GM21390 (cell line): ENCODE measurements at regions not wholly inside any gene's neighbourhood (a gene's known extent, or its start where the extent isn't known, plus 50 kb on each side); places are given as distances from the start of the nearest gene placed in this dataset.

Experiments
- ATAC-seq: cut with Tn5 transposase; IDR thresholded peaks from one replicate; pipeline ENCODE4 v1.9.1; 2021; ENCODE audit not compliant: unreplicated experiment

GRCh38 chr7:21357151-21358097 lies 70.5 kb upstream of the SP4 start:
- ATAC-seq, result no peak

- ATAC-seq, result no peak
Observed at GRCh38 chr7:21358648-21359047, 69.2 kb upstream of the SP4 start.

GRCh38 chr7:21359163-21359562 lies 68.7 kb upstream of the SP4 start:
- ATAC-seq, result no peak

GRCh38 chr7:21361413-21362125 lies 66.3 kb upstream of the SP4 start:
- ATAC-seq, result no peak

- ATAC-seq, result peak; percentile 86
Observed at GRCh38 chr7:21364801-21365271, 63.0 kb upstream of the SP4 start.

- no peak for ATAC-seq
Observed at GRCh38 chr7:21365866-21366624, 61.8 kb upstream of the SP4 start.

- no peak for ATAC-seq
Observed at GRCh38 chr7:21367081-21367480, 60.8 kb upstream of the SP4 start.

GRCh38 chr7:21367537-21367936 lies 60.3 kb upstream of the SP4 start:
- ATAC-seq, result no peak

GRCh38 chr7:21368317-21368716 lies 59.6 kb upstream of the SP4 start:
- no peak for ATAC-seq

GRCh38 chr7:21370283-21370982 lies 57.5 kb upstream of the SP4 start:
- no peak for ATAC-seq

- ATAC-seq, result peak; percentile 86
Observed at GRCh38 chr7:21371360-21371759, 56.5 kb upstream of the SP4 start.

GRCh38 chr7:21373031-21373430 lies 54.9 kb upstream of the SP4 start:
- no peak for ATAC-seq

- no peak for ATAC-seq
Observed at GRCh38 chr7:21374134-21374533, 53.7 kb upstream of the SP4 start.

GRCh38 chr7:21377545-21377944 lies 50.3 kb upstream of the SP4 start:
- ATAC-seq, result no peak
